MG63 (cell line): ENCODE measurements at regions not wholly inside any gene's neighbourhood (a gene's known extent, or its start where the extent isn't known, plus 50 kb on each side); places are given as distances from the start of the nearest gene placed in this dataset.

ENCODE experiments used
- DNase-seq: peaks from one replicate; pipeline ENCODE4 v3.0.0-alpha.2; 2020
- H3K27me3 ChIP-seq: fragments of 250-450 bp; sonication (Bioruptor Pico); 2 replicates; pipeline ENCODE4 v1.5.1; 2020; ENCODE audit warnings: mild to moderate bottlenecking, moderate library complexity
- H3K36me3 ChIP-seq: fragments of 250-450 bp; sonication (Bioruptor Pico); 2 replicates; pipeline ENCODE4 v1.5.1; 2020; ENCODE audit warnings: mild to moderate bottlenecking, moderate library complexity
- H3K4me3 ChIP-seq: fragments of 250-450 bp; sonication (Bioruptor Pico); 2 replicates; pipeline ENCODE4 v1.5.1; 2020; ENCODE audit warnings: mild to moderate bottlenecking, moderate library complexity
- H3K9me3 ChIP-seq: fragments of 250-450 bp; sonication (Bioruptor Pico); 2 replicates; pipeline ENCODE4 v1.5.1; 2020; ENCODE audit warnings: mild to moderate bottlenecking, moderate library complexity

- Histone ChIP-seq H3K27me3 (no peaks in the 10 kb centered on the region), H3K4me3 (no peak overlapping the region), H3K36me3 (no peaks in the 10 kb centered on the region), H3K9me3 (no peaks in the 10 kb centered on the region)
- DNase-seq: no peak
Measured at GRCh38 chr6:156408655-156409054, 368.5 kb upstream of the ARID1B start.

- H3K4me3 ChIP-seq: no peak overlapping the region
- DNase-seq: no peak
- no peaks in the 10 kb centered on the region for H3K27me3 ChIP-seq
- no peaks in the 10 kb centered on the region for H3K36me3 ChIP-seq
- no peaks in the 10 kb centered on the region for H3K9me3 ChIP-seq
Measured at GRCh38 chr6:156407334-156407733, 369.8 kb upstream of the ARID1B start.

- Histone ChIP-seq H3K9me3 (no peaks in the 10 kb centered on the region), H3K27me3 (no peaks in the 10 kb centered on the region), H3K4me3 (no peak overlapping the region), H3K36me3 (no peaks in the 10 kb centered on the region)
- DNase-seq: no peak
Measured at GRCh38 chr6:156406688-156407087, 370.5 kb upstream of the ARID1B start.

GRCh38 chr6:156406099-156406498 lies 371.1 kb upstream of the ARID1B start:
- DNase-seq: no peak
- Histone ChIP-seq H3K27me3 (no peaks in the 10 kb centered on the region), H3K4me3 (no peak overlapping the region), H3K9me3 (no peaks in the 10 kb centered on the region), H3K36me3 (no peaks in the 10 kb centered on the region)

GRCh38 chr6:156402628-156403027 lies 374.6 kb upstream of the ARID1B start:
- no peak for DNase-seq
- Histone ChIP-seq H3K9me3 (no peaks in the 10 kb centered on the region), H3K27me3 (no peaks in the 10 kb centered on the region), H3K36me3 (no peaks in the 10 kb centered on the region), H3K4me3 (no peak overlapping the region)

GRCh38 chr6:156402227-156402626 lies 375.0 kb upstream of the ARID1B start:
- Histone ChIP-seq H3K9me3 (no peaks in the 10 kb centered on the region), H3K36me3 (no peaks in the 10 kb centered on the region), H3K27me3 (no peaks in the 10 kb centered on the region), H3K4me3 (no peak overlapping the region)
- no peak for DNase-seq

GRCh38 chr6:156400487-156400886 lies 376.7 kb upstream of the ARID1B start:
- H3K9me3 ChIP-seq: no peaks in the 10 kb centered on the region
- no peaks in the 10 kb centered on the region for H3K27me3 ChIP-seq
- H3K4me3 ChIP-seq: no peak overlapping the region
- DNase-seq: no peak
- H3K36me3 ChIP-seq: no peaks in the 10 kb centered on the region

- DNase-seq: no peak
- H3K4me3 ChIP-seq: no peak overlapping the region
Measured at GRCh38 chr6:156398966-156399365, 378.2 kb upstream of the ARID1B start.

GRCh38 chr6:156398371-156398770 lies 378.8 kb upstream of the ARID1B start:
- H3K4me3 ChIP-seq: no peak overlapping the region
- DNase-seq: no peak
- no peaks in the 10 kb centered on the region for H3K27me3 ChIP-seq
- no peaks in the 10 kb centered on the region for H3K9me3 ChIP-seq
- H3K36me3 ChIP-seq: no peaks in the 10 kb centered on the region

More at GRCh38 chr6:156398966-156399365, 378.2 kb upstream of the ARID1B start:
- Histone ChIP-seq H3K27me3 (no peaks in the 10 kb centered on the region), H3K36me3 (no peaks in the 10 kb centered on the region), H3K9me3 (no peaks in the 10 kb centered on the region)

GRCh38 chr6:156396791-156397418 lies 380.3 kb upstream of the ARID1B start:
- DNase-seq: no peak
- Histone ChIP-seq H3K9me3 (no peaks in the 10 kb centered on the region), H3K4me3 (no peak overlapping the region), H3K36me3 (no peaks in the 10 kb centered on the region), H3K27me3 (no peaks in the 10 kb centered on the region)

GRCh38 chr6:156396068-156396771 lies 381.0 kb upstream of the ARID1B start:
- Histone ChIP-seq H3K4me3 (no peak overlapping the region), H3K36me3 (no peaks in the 10 kb centered on the region), H3K9me3 (no peaks in the 10 kb centered on the region), H3K27me3 (no peaks in the 10 kb centered on the region)
- DNase-seq: no peak

GRCh38 chr6:156395276-156395675 lies 381.9 kb upstream of the ARID1B start:
- Histone ChIP-seq H3K4me3 (no peak overlapping the region), H3K9me3 (no peaks in the 10 kb centered on the region), H3K27me3 (no peaks in the 10 kb centered on the region), H3K36me3 (no peaks in the 10 kb centered on the region)
- no peak for DNase-seq

GRCh38 chr6:156392648-156393047 lies 384.5 kb upstream of the ARID1B start:
- Histone ChIP-seq H3K4me3 (no peak overlapping the region), H3K36me3 (no peaks in the 10 kb centered on the region)

GRCh38 chr6:156391977-156392376 lies 385.2 kb upstream of the ARID1B start:
- no peak overlapping the region for H3K4me3 ChIP-seq
- no peaks in the 10 kb centered on the region for H3K36me3 ChIP-seq
- DNase-seq: no peak
- H3K9me3 ChIP-seq: no peaks in the 10 kb centered on the region
- H3K27me3 ChIP-seq: no peaks in the 10 kb centered on the region

More at GRCh38 chr6:156392648-156393047, 384.5 kb upstream of the ARID1B start:
- Histone ChIP-seq H3K27me3 (no peaks in the 10 kb centered on the region), H3K9me3 (no peaks in the 10 kb centered on the region)
- DNase-seq: no peak

GRCh38 chr6:156391061-156391672 lies 386.0 kb upstream of the ARID1B start:
- H3K36me3 ChIP-seq: no peaks in the 10 kb centered on the region
- no peak for DNase-seq
- no peak overlapping the region for H3K4me3 ChIP-seq
- no peaks in the 10 kb centered on the region for H3K9me3 ChIP-seq
- no peaks in the 10 kb centered on the region for H3K27me3 ChIP-seq

- no peak for DNase-seq
Measured at GRCh38 chr6:156390621-156391020, 386.6 kb upstream of the ARID1B start.

GRCh38 chr6:156389296-156389695 lies 387.9 kb upstream of the ARID1B start:
- H3K4me3 ChIP-seq: no peak overlapping the region
- H3K9me3 ChIP-seq: no peaks in the 10 kb centered on the region
- DNase-seq: no peak
- no peaks in the 10 kb centered on the region for H3K36me3 ChIP-seq
- H3K27me3 ChIP-seq: no peaks in the 10 kb centered on the region

More at GRCh38 chr6:156390621-156391020, 386.6 kb upstream of the ARID1B start:
- Histone ChIP-seq H3K36me3 (no peaks in the 10 kb centered on the region), H3K9me3 (no peaks in the 10 kb centered on the region), H3K27me3 (no peaks in the 10 kb centered on the region), H3K4me3 (no peak overlapping the region)

- no peak overlapping the region for H3K4me3 ChIP-seq
- no peaks in the 10 kb centered on the region for H3K36me3 ChIP-seq
- DNase-seq: no peak
- H3K9me3 ChIP-seq: no peaks in the 10 kb centered on the region
- no peaks in the 10 kb centered on the region for H3K27me3 ChIP-seq
Measured at GRCh38 chr6:156387472-156387871, 389.7 kb upstream of the ARID1B start.
